WTC11 (cell line): ENCODE measurements at regions not wholly inside any gene's neighbourhood (a gene's known extent, or its start where the extent isn't known, plus 50 kb on each side); places are given as distances from the start of the nearest gene placed in this dataset.

Experiments used
- ATF3 ChIP-seq: sonication (generic); formaldehyde crosslinking; conservative IDR thresholded peaks from 2 replicates; pipeline ENCODE4 v1.8.1; 2022; ENCODE audit warnings: mild to moderate bottlenecking, missing genetic modification reagents
- CBFB ChIP-seq: sonication (generic); formaldehyde crosslinking; IDR thresholded peaks from 2 replicates; pipeline ENCODE4 v1.8.1; 2022; ENCODE audit warnings: mild to moderate bottlenecking, low read depth, missing genetic modification reagents
- CREB1 ChIP-seq: sonication (generic); formaldehyde crosslinking; IDR thresholded peaks from 2 replicates; pipeline ENCODE4 v1.8.0; 2023; ENCODE audit warnings: mild to moderate bottlenecking, missing genetic modification reagents
- IRF2 ChIP-seq: sonication (generic); formaldehyde crosslinking; IDR thresholded peaks from 2 replicates; pipeline ENCODE4 v1.8.0; 2022; ENCODE audit warnings: low read depth, missing genetic modification reagents, borderline replicate concordance
- NFYB ChIP-seq: sonication (generic); formaldehyde crosslinking; conservative IDR thresholded peaks from 2 replicates; pipeline ENCODE4 v1.8.0; 2022; ENCODE audit warnings: low read depth, missing genetic modification reagents
- NR3C1 ChIP-seq: sonication (generic); formaldehyde crosslinking; conservative IDR thresholded peaks from 2 replicates; pipeline ENCODE4 v1.8.1; 2023; ENCODE audit warnings: low read depth, mild to moderate bottlenecking, missing genetic modification reagents
- USF2 ChIP-seq: sonication (generic); formaldehyde crosslinking; IDR thresholded peaks from 2 replicates; pipeline ENCODE4 v1.8.1; 2023; ENCODE audit warnings: mild to moderate bottlenecking, missing genetic modification reagents, moderate library complexity
- ZNF219 ChIP-seq: sonication (generic); formaldehyde crosslinking; IDR thresholded peaks from 2 replicates; pipeline ENCODE4 v1.8.0; 2023; ENCODE audit warnings: missing genetic modification reagents, mild to moderate bottlenecking, borderline replicate concordance
- TF ChIP-seq, protein P1 (sequence below): fragments of 200-600 bp; IDR thresholded peaks from 2 replicates; pipeline ENCODE4 v1.8.0; 2022; ENCODE audit warnings: antibody characterized with exemption
- TF ChIP-seq, protein P2 (sequence below): sonication (generic); formaldehyde crosslinking; IDR thresholded peaks from 2 replicates; pipeline ENCODE4 v1.8.0; 2022; ENCODE audit warnings: mild to moderate bottlenecking, missing genetic modification reagents

- TF ChIP-seq, protein P1, sequence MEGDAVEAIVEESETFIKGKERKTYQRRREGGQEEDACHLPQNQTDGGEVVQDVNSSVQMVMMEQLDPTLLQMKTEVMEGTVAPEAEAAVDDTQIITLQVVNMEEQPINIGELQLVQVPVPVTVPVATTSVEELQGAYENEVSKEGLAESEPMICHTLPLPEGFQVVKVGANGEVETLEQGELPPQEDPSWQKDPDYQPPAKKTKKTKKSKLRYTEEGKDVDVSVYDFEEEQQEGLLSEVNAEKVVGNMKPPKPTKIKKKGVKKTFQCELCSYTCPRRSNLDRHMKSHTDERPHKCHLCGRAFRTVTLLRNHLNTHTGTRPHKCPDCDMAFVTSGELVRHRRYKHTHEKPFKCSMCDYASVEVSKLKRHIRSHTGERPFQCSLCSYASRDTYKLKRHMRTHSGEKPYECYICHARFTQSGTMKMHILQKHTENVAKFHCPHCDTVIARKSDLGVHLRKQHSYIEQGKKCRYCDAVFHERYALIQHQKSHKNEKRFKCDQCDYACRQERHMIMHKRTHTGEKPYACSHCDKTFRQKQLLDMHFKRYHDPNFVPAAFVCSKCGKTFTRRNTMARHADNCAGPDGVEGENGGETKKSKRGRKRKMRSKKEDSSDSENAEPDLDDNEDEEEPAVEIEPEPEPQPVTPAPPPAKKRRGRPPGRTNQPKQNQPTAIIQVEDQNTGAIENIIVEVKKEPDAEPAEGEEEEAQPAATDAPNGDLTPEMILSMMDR, result no peak
- TF ChIP-seq CREB1 (CRISPR knock-in tag) (no peak), NR3C1 (no peak), NFYB (no peak), ATF3 (no peak), IRF2 (no peak), CBFB (no peak), ZNF219 (no peak), USF2 (CRISPR knock-in tag) (no peak)
- TF ChIP-seq, protein P2, sequence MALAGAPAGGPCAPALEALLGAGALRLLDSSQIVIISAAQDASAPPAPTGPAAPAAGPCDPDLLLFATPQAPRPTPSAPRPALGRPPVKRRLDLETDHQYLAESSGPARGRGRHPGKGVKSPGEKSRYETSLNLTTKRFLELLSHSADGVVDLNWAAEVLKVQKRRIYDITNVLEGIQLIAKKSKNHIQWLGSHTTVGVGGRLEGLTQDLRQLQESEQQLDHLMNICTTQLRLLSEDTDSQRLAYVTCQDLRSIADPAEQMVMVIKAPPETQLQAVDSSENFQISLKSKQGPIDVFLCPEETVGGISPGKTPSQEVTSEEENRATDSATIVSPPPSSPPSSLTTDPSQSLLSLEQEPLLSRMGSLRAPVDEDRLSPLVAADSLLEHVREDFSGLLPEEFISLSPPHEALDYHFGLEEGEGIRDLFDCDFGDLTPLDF, result no peak
Observed at GRCh38 chr9:135375001-135375400, 104.6 kb upstream of the PPP1R26 start.
